ENCODE measurements at regions not wholly inside any gene's neighbourhood (a gene's known extent, or its start where the extent isn't known, plus 50 kb on each side); places are given as distances from the start of the nearest gene placed in this dataset.

DNA sequence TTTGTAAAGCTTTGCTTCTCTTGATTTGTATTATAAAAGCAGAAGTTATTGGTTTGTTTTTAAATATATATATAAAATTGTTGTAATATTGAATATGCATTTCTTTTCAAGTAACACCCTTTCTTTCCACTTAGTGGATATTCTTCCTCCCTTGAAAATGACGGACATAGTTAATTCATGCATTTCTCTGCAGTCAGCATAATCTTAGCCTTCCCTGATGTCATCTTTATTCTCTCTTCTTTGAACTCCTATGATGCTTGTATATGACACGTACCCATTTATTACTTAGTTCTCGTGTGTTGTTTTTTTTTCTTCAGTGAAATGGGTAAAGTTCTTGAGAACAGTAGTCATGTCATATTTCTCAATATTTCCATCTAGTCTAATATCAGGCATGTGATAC is 191.2 kb downstream of the MDFIC start:
- TF ChIP-seq EZH2 (IDR thresholded peaks at IDR 0.05; ENCODE audit: borderline replicate concordance, insufficient read depth, low read length, poor library complexity, severe bottlenecking) (no peak), EP300 (conservative IDR thresholded peaks at IDR 0.05; ENCODE audit: poor library complexity, severe bottlenecking) (no peak), RAD21 (conservative IDR thresholded peaks at IDR 0.05) (no peak), TAF1 (IDR thresholded peaks at IDR 0.05; ENCODE audit: low read depth) (no peak), SMC3 (conservative IDR thresholded peaks at IDR 0.05; ENCODE audit: poor library complexity) (no peak), MXI1 (conservative IDR thresholded peaks at IDR 0.05; ENCODE audit: poor library complexity, severe bottlenecking) (no peak), POLR2AphosphoS5 (IDR thresholded peaks at IDR 0.05) (no peak)
- TF ChIP-seq, protein P1, sequence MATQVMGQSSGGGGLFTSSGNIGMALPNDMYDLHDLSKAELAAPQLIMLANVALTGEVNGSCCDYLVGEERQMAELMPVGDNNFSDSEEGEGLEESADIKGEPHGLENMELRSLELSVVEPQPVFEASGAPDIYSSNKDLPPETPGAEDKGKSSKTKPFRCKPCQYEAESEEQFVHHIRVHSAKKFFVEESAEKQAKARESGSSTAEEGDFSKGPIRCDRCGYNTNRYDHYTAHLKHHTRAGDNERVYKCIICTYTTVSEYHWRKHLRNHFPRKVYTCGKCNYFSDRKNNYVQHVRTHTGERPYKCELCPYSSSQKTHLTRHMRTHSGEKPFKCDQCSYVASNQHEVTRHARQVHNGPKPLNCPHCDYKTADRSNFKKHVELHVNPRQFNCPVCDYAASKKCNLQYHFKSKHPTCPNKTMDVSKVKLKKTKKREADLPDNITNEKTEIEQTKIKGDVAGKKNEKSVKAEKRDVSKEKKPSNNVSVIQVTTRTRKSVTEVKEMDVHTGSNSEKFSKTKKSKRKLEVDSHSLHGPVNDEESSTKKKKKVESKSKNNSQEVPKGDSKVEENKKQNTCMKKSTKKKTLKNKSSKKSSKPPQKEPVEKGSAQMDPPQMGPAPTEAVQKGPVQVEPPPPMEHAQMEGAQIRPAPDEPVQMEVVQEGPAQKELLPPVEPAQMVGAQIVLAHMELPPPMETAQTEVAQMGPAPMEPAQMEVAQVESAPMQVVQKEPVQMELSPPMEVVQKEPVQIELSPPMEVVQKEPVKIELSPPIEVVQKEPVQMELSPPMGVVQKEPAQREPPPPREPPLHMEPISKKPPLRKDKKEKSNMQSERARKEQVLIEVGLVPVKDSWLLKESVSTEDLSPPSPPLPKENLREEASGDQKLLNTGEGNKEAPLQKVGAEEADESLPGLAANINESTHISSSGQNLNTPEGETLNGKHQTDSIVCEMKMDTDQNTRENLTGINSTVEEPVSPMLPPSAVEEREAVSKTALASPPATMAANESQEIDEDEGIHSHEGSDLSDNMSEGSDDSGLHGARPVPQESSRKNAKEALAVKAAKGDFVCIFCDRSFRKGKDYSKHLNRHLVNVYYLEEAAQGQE (IDR thresholded peaks at IDR 0.05; ENCODE audit: borderline replicate concordance) = no peak
- TF ChIP-seq, protein P2, sequence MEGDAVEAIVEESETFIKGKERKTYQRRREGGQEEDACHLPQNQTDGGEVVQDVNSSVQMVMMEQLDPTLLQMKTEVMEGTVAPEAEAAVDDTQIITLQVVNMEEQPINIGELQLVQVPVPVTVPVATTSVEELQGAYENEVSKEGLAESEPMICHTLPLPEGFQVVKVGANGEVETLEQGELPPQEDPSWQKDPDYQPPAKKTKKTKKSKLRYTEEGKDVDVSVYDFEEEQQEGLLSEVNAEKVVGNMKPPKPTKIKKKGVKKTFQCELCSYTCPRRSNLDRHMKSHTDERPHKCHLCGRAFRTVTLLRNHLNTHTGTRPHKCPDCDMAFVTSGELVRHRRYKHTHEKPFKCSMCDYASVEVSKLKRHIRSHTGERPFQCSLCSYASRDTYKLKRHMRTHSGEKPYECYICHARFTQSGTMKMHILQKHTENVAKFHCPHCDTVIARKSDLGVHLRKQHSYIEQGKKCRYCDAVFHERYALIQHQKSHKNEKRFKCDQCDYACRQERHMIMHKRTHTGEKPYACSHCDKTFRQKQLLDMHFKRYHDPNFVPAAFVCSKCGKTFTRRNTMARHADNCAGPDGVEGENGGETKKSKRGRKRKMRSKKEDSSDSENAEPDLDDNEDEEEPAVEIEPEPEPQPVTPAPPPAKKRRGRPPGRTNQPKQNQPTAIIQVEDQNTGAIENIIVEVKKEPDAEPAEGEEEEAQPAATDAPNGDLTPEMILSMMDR (IDR thresholded peaks at IDR 0.05; ENCODE audit: poor library complexity, severe bottlenecking) = no peak
- H4K20me1 ChIP-seq (ENCODE audit: insufficient read depth) = no peaks in the 10 kb centered on the region
- no peaks in the 10 kb centered on the region for H3F3A ChIP-seq (ENCODE audit: insufficient read depth, low read length, poor library complexity, severe bottlenecking)
- H3K9ac ChIP-seq (ENCODE audit: low read length) = no peak overlapping the region
- no peaks in the 10 kb centered on the region for H3K79me2 ChIP-seq (replicated peaks; ENCODE audit: insufficient read depth, low read length)
- no peak overlapping the region for H2AFZ ChIP-seq (ENCODE audit: low read depth, low read length)
- no peaks in the 10 kb centered on the region for H3K9me2 ChIP-seq (ENCODE audit: insufficient read depth, low read length)
- no peaks in the 10 kb centered on the region for H3K9me3 ChIP-seq (ENCODE audit: low read length)
- H3K4me2 ChIP-seq (ENCODE audit: low read length) = no peak overlapping the region
- H3K27ac ChIP-seq (ENCODE audit: low read length) = no peak overlapping the region
- H3K4me3 ChIP-seq (ENCODE audit: low read length) = no peak overlapping the region
- no peaks in the 10 kb centered on the region for H3K27me3 ChIP-seq (ENCODE audit: insufficient read depth, low read depth, low read length)
- no peaks in the 10 kb centered on the region for H3K36me3 ChIP-seq (ENCODE audit: insufficient read depth, low read length)

DNA sequence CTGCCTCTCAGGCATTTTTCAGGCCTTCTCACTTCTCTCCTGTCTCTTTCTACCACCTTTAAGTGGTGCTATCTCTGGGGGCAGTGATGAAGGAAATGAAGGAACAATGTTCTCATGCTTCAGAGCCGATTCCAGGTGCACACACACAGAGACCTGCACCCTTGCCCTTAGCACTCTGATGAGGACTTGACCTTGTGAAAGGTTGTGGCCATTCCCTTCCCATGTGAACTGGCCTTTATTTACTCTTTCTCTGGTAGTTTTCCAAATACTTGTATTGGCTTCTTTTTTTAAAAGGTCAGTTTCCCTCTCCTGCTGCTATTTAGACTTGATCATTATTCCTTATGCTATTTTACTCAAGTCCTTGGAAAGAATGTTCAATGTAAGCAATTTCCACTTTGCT is 188.6 kb downstream of the MDFIC start:
- no peaks in the 10 kb centered on the region for H3K79me2 ChIP-seq (replicated peaks; ENCODE audit: insufficient read depth, low read length)
- H3K4me3 ChIP-seq (ENCODE audit: low read length) = no peak overlapping the region
- no peak overlapping the region for H3K27ac ChIP-seq (ENCODE audit: low read length)
- TF ChIP-seq MXI1 (conservative IDR thresholded peaks at IDR 0.05; ENCODE audit: poor library complexity, severe bottlenecking) = no peak
- TF ChIP-seq, protein P1 (IDR thresholded peaks at IDR 0.05; ENCODE audit: borderline replicate concordance) = no peak
- TF ChIP-seq EZH2 (IDR thresholded peaks at IDR 0.05; ENCODE audit: borderline replicate concordance, insufficient read depth, low read length, poor library complexity, severe bottlenecking) = no peak
- TF ChIP-seq POLR2AphosphoS5 (IDR thresholded peaks at IDR 0.05) = no peak
- TF ChIP-seq RAD21 (conservative IDR thresholded peaks at IDR 0.05) = no peak
- no peak overlapping the region for H2AFZ ChIP-seq (ENCODE audit: low read depth, low read length)
- H3K9me3 ChIP-seq (ENCODE audit: low read length) = no peaks in the 10 kb centered on the region
- H3K27me3 ChIP-seq (ENCODE audit: insufficient read depth, low read depth, low read length) = no peaks in the 10 kb centered on the region
- no peaks in the 10 kb centered on the region for H4K20me1 ChIP-seq (ENCODE audit: insufficient read depth)
- no peak overlapping the region for H3K9ac ChIP-seq (ENCODE audit: low read length)
- no peaks in the 10 kb centered on the region for H3K9me2 ChIP-seq (ENCODE audit: insufficient read depth, low read length)
- H3F3A ChIP-seq (ENCODE audit: insufficient read depth, low read length, poor library complexity, severe bottlenecking) = no peaks in the 10 kb centered on the region
- no peak overlapping the region for H3K4me2 ChIP-seq (ENCODE audit: low read length)
- H3K36me3 ChIP-seq (ENCODE audit: insufficient read depth, low read length) = no peaks in the 10 kb centered on the region

All from neural cell (in vitro differentiated cells).